ENCODE measurements at regions not wholly inside any gene's neighbourhood (a gene's known extent, or its start where the extent isn't known, plus 50 kb on each side); places are given as distances from the start of the nearest gene placed in this dataset.

DNA sequence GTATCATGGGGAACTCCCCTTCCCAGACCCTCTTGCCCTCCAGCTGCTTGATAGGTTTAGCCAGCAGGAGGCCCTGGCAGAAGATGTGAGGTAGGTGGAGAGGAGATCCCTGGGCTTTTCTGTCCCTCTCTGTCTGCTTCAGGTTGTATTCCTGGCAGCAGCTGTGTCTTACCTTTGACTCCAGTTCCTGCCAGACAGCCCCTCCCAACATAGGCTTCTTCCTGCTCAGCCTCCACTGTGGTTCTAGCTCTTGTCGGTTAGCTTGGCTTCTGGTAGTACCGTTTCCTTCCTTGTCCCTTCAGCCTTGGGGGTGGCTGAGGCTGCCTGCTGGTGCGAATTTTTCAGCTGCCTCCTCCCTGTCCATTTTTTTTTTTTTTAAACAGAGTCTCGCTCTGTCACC lies 215.7 kb upstream of the CRY1 start:
- H3K27me3 ChIP-seq (ENCODE audit: insufficient read depth, low read length): peaks cover 29% of the 10 kb centered on the region
- no peaks in the 10 kb centered on the region for H3K9me3 ChIP-seq (ENCODE audit: low read depth, low read length)
- no peak overlapping the region for H3K27ac ChIP-seq (ENCODE audit: low read depth, low read length)
- H2AFZ ChIP-seq (ENCODE audit: low read length): no peak overlapping the region
- no peak for DNase-seq (ENCODE audit: insufficient read length, low spot score, missing footprints)
- H3K36me3 ChIP-seq (ENCODE audit: insufficient read depth, low read length): no peaks in the 10 kb centered on the region
- no peaks in the 10 kb centered on the region for H3K79me2 ChIP-seq (ENCODE audit: insufficient read depth, low read length)
- TF ChIP-seq, protein P1, sequence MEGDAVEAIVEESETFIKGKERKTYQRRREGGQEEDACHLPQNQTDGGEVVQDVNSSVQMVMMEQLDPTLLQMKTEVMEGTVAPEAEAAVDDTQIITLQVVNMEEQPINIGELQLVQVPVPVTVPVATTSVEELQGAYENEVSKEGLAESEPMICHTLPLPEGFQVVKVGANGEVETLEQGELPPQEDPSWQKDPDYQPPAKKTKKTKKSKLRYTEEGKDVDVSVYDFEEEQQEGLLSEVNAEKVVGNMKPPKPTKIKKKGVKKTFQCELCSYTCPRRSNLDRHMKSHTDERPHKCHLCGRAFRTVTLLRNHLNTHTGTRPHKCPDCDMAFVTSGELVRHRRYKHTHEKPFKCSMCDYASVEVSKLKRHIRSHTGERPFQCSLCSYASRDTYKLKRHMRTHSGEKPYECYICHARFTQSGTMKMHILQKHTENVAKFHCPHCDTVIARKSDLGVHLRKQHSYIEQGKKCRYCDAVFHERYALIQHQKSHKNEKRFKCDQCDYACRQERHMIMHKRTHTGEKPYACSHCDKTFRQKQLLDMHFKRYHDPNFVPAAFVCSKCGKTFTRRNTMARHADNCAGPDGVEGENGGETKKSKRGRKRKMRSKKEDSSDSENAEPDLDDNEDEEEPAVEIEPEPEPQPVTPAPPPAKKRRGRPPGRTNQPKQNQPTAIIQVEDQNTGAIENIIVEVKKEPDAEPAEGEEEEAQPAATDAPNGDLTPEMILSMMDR (IDR thresholded peaks at IDR 0.05; ENCODE audit: extremely low read depth, low read depth, low read length): no peak
- no peak overlapping the region for H3K4me3 ChIP-seq (ENCODE audit: insufficient read depth, low read length)
- H3K4me2 ChIP-seq (ENCODE audit: insufficient read depth, low read length): no peak overlapping the region
- H3K4me1 ChIP-seq (ENCODE audit: insufficient read depth, low read length): no peaks in the 10 kb centered on the region
- no peaks in the 10 kb centered on the region for H4K20me1 ChIP-seq (ENCODE audit: insufficient read depth, low read length)

DNA sequence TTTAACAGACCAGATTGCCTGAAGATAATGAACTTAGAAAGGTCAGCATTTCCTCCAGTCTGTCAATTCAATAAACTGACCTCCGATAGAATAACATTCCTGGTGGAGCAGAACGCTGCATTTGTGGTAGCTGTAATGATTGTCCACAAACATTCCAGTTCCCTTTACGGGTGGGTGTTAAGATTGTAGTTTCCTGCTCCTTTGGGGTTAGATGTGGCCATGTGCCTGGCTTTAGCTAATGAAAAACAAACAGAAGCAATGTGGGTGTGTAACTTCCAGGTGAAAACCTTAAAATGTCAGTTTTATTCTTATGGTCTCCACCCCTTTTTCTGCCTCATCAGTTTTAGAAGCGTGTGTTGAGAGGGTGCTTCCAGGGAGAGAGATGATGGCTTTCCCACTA lies 217.3 kb upstream of the CRY1 start:
- Histone ChIP-seq H3K79me2 (ENCODE audit: insufficient read depth, low read length) (no peaks in the 10 kb centered on the region), H2AFZ (ENCODE audit: low read length) (no peak overlapping the region), H4K20me1 (ENCODE audit: insufficient read depth, low read length) (no peaks in the 10 kb centered on the region), H3K4me2 (ENCODE audit: insufficient read depth, low read length) (no peak overlapping the region), H3K27me3 (ENCODE audit: insufficient read depth, low read length) (peaks cover 40% of the 10 kb centered on the region), H3K9me3 (ENCODE audit: low read depth, low read length) (no peaks in the 10 kb centered on the region), H3K36me3 (ENCODE audit: insufficient read depth, low read length) (no peaks in the 10 kb centered on the region), H3K4me1 (ENCODE audit: insufficient read depth, low read length) (no peaks in the 10 kb centered on the region), H3K4me3 (ENCODE audit: insufficient read depth, low read length) (no peak overlapping the region), H3K27ac (ENCODE audit: low read depth, low read length) (no peak overlapping the region)
- TF ChIP-seq, protein P1 (IDR thresholded peaks at IDR 0.05; ENCODE audit: extremely low read depth, low read depth, low read length): no peak
- no peak for DNase-seq (ENCODE audit: insufficient read length, low spot score, missing footprints)

DNA sequence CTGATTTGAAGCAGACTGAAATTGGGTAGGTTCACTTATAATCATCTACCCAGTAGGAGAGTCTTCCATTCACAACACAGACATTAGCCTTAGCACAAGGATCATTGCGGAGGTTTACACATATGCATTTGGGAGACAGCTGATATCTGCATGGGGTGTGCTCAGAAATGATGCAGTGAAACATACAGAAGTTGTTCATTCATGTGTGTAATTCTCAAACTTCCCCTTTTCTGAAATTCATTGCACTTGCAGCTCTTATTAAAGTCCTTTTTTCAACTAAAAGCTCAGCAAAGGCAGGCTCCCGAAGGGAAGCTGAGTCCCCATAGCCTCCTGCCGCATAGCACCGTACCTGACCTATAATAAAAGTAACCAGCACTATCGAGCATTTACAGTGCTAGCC lies 218.3 kb upstream of the CRY1 start:
- Histone ChIP-seq H4K20me1 (ENCODE audit: insufficient read depth, low read length) (no peaks in the 10 kb centered on the region), H3K4me3 (ENCODE audit: insufficient read depth, low read length) (no peak overlapping the region), H3K79me2 (ENCODE audit: insufficient read depth, low read length) (no peaks in the 10 kb centered on the region), H2AFZ (ENCODE audit: low read length) (no peak overlapping the region), H3K27me3 (ENCODE audit: insufficient read depth, low read length) (peaks cover 48% of the 10 kb centered on the region), H3K9me3 (ENCODE audit: low read depth, low read length) (no peaks in the 10 kb centered on the region), H3K4me2 (ENCODE audit: insufficient read depth, low read length) (no peak overlapping the region), H3K36me3 (ENCODE audit: insufficient read depth, low read length) (no peaks in the 10 kb centered on the region), H3K27ac (ENCODE audit: low read depth, low read length) (no peak overlapping the region), H3K4me1 (ENCODE audit: insufficient read depth, low read length) (no peaks in the 10 kb centered on the region)
- no peak for DNase-seq (ENCODE audit: insufficient read length, low spot score, missing footprints)
- TF ChIP-seq, protein P1 (IDR thresholded peaks at IDR 0.05; ENCODE audit: extremely low read depth, low read depth, low read length): no peak

DNA sequence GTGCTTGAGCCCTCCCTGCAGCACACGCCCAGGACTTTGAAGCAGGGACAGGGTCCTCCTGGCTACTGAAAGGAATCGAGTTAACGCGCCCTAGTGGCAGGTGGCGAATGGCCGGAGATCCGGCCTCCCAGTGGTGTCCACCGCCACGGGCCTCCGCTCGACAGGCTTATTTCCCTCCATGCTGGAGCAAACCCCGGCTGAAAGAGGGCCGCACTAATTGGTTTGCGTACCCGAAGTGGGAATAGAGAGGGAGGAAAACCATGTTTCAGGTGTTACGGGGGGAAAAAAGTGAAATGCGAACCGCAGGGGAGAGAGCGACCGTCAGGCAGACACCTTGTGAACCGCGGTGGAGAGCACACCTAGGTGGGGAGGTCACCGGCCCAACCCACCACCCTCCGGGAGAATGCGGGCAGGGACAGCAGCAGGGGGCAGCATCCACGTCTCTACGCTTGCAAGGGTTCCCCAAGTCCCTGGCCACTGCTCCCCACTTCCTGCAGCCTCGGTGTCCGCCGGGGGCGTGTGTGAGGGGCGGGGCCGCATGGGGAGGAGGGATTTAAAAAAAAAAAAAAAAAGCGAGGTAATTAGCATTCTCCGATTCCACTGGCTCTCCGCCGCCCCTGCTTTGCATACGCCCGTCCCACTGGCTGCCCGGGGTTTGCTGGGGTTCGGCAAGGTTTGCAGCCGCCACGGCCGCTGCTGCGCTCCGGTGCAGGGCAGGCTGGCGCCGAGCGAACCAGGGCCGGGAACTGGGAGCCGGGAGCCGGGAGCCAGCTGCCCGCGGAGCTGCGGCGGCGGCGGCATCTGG lies 224.6 kb upstream of the CRY1 start:
- H3K4me1 ChIP-seq (ENCODE audit: insufficient read depth, low read length): peaks cover 4% of the 10 kb centered on the region
- H4K20me1 ChIP-seq (ENCODE audit: insufficient read depth, low read length): no peaks in the 10 kb centered on the region
- H2AFZ ChIP-seq (ENCODE audit: low read length): peak overlapping the region; percentile 56
- peak overlapping the region; percentile 56 for H3K4me3 ChIP-seq (ENCODE audit: insufficient read depth, low read length)
- H3K36me3 ChIP-seq (ENCODE audit: insufficient read depth, low read length): no peaks in the 10 kb centered on the region
- H3K27ac ChIP-seq (ENCODE audit: low read depth, low read length): no peak overlapping the region
- no peaks in the 10 kb centered on the region for H3K9me3 ChIP-seq (ENCODE audit: low read depth, low read length)
- H3K79me2 ChIP-seq (ENCODE audit: insufficient read depth, low read length): no peaks in the 10 kb centered on the region
- DNase-seq (ENCODE audit: insufficient read length, low spot score, missing footprints): peak; percentile 98
- peaks cover 67% of the 10 kb centered on the region for H3K27me3 ChIP-seq (ENCODE audit: insufficient read depth, low read length)
- H3K4me2 ChIP-seq (ENCODE audit: insufficient read depth, low read length): peak overlapping the region; percentile 77
- TF ChIP-seq, protein P1 (IDR thresholded peaks at IDR 0.05; ENCODE audit: extremely low read depth, low read depth, low read length): no peak
